GM19043 (cell line): ENCODE measurements at regions not wholly inside any gene's neighbourhood (a gene's known extent, or its start where the extent isn't known, plus 50 kb on each side); places are given as distances from the start of the nearest gene placed in this dataset.
"Not testable (repeated sequence)": the region's sequence is repeated elsewhere in the genome, so short reads cannot be mapped to it uniquely, and the experiment has no call there.

Experiments used
- ATAC-seq: cut with Tn5 transposase; IDR thresholded peaks from one replicate; pipeline ENCODE4 v1.9.1; 2021; ENCODE audit warnings: low read depth; ENCODE audit not compliant: unreplicated experiment

DNA sequence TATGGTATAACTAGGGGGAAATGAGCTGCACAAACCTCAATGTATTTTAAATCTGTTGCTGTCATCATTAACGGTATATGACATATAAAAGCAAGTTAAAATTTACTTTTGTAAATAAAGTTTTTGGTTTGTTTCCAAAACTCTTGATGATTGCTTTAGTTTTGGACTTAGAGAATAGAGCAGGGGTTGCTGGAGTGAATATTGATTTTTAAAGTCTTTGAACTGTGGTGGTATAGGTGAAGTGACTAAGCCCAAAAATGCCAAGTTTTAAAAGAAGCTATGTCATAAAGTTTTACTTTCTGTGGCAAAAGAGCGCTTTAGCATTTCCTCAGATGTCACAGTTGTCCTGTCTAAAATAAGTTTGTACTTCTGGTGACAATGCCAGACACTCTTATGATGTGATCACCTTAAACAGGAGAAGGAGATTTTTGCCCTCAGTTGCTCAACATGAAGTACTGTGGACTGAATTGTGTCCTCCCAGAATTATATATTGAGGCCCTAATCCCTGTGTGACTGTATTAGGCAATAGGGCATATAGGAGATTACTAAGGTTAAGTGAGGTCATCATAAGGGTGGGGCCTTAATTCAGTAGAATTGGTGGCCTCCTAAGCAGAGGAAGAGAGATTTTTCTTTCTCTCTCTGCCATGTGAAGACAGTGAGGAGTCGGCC, 175.2 kb upstream of the PLGLB1 start:
- ATAC-seq, result not testable (repeated sequence)

DNA sequence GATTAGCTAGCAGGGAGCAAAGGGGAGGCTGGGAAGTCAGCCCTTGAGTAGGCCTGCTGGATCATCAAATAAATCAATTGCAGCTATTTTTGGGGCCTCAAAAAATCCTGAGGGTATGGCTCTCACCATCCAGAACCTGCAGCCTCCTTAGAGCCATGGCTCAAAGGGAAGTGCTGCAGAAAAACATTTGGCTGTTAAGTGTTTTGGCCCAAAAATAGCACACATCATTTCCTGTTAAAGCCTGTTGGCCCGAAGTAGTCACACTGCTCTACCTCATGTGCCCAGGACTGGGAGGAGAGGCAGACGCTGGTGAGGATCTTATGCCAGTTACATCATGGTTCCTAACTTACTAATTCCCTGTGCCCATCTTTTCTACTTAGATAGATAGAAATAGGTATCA, 176.8 kb upstream of the PLGLB1 start:
- ATAC-seq, result not testable (repeated sequence)

DNA sequence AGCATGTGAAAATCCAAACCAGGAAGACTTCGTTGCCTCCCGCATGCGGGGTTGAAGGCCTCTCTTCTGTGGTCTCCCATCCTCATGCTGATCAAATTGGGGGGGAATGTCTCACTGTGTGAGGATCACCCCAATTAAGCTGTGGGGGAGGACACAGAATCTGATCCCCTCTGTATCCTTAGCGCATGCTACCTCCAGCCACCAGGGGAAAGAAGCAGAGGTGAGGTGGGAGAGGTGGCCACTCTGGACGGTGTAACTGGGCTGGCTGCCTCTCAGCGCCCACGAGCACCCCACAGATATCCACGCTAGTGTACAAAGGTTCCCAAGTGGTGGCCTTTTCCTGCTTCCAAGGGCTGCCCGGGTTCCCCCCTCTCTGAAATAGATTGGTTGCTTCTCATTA, 177.6 kb upstream of the PLGLB1 start:
- not testable (repeated sequence) for ATAC-seq

DNA sequence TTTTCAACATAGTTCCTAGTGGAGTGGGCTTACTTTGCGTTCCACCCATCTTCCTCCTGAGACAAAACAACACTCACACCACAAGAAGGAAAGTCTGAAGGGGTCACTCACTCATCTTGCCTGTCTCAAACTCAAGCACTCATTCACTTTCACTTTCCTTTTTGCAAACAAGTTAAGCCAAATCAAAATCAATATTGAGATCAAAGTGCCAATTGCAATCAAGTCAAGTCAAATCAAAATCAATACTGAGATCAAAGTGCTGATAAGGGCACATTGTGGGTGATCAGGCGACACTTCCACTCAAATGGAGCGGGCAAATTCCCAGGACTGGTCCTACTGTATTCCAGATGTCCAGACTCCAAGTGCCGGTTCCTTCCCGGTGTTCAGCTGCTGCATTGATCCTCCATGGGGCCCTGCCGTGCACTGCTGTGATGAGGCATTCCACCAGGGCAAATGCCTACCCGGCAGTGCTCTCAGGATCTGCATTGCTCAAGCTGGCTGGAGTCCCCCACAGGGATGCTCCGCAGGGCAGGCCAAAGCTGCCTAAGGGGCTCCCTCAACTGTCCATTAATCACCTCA, 183.0 kb upstream of the PLGLB1 start:
- not testable (repeated sequence) for ATAC-seq

DNA sequence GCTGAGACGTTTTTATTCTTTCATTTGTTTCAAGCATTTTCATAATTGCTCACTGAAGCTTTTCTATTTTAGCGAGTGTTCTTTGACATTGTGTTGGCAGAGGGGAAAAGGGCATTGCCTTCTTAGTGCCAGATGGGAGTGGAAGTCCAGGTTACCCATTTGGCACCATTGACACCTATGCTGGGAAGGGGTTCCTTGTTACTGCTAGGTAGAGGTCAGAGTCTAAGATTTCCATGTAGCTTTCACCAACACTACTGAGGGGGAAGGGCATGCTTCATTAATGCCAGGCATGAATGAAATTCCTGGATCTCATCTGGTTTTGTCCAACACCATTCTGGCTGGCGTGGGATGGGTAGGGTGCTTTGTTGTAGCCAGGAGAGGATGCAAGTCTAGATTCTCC, 191.3 kb upstream of the PLGLB1 start:
- not testable (repeated sequence) for ATAC-seq

DNA sequence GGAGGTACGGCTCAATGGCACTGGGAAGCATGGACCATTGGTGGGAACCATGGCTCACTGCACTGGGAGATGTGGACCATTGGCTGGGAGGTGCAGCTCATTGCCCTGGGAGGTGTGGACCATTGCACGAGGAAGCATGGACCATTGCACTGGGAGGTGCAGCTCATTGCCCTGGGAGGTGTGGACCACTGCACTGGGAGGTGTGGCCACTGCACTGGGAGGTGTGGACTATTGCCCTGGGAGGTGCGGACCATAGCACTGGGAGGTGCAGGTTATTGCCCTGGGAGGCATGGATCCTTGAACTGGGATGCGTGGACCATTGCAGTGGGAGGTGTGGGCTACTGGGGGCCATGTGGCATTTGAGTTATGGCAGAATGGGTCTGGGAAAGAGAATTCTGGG, 195.4 kb upstream of the PLGLB1 start:
- not testable (repeated sequence) for ATAC-seq

DNA sequence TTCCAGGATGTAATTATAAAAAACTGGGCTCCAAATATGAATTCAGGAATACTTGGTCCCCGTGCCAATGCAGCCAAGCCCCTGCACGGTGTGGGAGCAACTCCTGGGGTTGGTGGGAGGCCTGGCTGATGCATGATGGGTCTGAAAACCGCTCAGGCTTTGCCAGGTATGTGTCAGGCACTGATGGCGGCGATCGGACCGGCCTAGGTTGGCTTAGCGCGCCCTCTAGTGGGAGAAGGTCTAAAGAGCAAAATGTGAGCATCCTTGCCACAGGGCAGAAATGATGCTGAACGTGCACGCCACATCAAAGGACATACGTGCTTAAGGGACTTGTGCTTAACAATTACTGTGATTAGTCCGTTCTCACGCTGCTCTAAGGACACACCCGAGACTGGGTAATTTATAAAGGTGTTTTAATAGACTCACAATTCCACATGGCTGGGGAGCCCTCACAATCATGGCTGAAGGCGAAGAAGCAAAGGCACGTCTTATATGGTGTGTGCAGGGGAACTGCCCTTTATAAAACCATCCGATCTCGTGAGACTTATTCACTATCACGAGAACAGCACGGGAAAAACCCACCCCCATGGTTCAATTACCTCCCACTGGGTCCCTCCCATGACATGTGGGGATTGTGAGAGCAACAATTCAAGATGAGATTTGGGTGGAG, 196.2 kb upstream of the PLGLB1 start:
- not testable (repeated sequence) for ATAC-seq

DNA sequence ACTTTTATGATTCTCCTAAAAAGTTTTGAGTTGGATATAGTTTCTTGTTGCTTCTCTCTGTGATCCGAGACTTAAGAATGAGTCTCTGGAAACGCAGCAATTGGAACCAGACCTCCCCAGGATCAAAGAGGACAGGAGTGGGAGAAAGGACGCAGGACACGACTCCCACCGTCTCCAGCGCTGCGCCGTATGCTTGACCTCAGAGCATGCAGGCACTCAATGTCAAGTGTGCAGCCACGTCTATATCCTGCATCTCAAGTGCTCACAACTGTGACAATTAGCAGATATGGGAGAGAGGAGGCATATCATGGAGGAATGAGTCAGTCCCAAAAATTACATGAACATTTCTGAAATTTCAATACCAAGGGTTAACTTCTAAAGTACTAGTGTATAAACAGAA, 199.0 kb upstream of the PLGLB1 start:
- not testable (repeated sequence) for ATAC-seq

DNA sequence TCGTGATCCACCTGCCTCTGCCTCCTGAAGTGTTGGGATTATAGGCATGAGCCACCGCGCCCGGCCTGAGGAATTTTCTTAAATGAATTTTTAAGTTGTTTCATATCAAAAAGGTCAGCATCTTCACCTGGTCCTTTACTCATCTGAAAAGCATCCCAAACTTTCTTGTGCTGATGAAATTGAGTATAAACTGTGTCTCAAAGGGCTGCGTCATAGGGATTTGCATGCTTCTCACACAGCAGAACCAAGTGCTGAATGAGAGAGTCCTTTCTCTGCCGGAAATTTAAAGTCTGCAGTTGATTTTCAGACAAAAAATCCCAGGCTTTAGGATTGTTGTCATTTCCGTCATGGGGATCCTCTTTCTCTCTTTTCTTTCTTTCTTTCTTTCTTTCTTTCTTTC, 200.5 kb upstream of the PLGLB1 start:
- ATAC-seq, result not testable (repeated sequence)

DNA sequence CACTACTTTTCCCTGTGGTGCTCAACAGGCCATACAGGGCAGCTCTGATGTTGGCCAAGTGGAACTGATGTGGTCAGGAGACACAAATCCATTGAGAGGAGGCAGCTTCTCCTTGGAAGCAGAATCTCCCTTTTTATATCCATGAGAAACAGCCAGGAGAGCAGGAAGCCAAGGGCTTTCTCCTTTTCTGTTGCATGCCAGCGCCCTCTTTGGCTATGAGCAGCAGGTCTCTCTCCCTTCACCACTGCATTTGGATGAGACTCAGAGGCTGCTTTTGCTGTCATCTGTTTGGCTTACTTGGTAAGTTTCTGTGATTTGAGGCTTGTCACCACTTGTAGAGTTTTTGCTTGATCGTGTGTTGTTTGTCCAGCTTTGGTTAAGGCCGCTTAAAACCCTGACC, 202.2 kb upstream of the PLGLB1 start:
- ATAC-seq, result not testable (repeated sequence)

DNA sequence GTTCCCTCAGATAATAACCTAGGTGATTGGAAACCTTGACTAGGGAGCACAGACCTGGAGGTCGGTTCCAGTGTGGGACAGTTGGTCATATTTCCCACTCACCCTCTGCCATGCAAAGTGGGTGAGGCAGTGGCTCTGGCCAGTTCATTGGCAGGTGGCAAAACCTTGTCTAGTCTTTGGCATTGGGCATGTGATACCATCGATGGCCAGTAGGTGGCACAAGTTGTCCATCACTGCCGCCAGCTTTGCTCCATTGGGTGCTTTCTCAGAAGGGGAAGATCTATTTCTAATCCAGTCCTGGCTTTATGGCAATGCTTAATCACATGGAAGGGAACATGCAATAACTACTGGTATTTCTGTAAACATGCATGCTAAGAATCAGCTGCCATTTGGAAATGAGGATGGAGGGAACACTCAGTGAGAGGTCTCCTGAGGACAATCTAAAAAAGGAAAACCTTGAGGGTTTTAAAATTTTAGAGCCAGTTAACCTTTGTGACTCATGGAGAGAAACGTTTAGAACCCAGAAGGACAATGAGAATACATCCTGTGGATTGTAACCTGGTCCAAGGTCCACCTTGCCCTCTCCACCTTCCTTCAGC, 207.5 kb upstream of the PLGLB1 start:
- ATAC-seq, result not testable (repeated sequence)

DNA sequence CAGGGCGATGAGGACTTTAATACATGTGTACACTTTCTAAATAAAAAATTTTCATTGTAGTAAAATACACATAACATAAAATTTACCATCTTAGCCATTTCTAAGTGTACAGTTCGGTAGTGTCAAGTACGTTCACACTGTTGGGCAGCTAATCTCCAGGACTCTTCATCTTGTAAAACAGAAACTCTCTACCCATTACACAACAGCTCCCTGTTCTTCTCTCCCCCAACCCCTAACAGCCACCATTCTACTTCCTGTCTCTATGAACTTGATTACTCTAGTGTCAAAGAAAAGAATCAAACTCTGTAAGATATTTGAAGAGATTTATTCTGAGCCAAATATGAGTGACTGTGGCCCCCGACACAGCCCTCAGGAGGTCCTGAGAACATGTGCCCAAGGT, 208.3 kb upstream of the PLGLB1 start:
- ATAC-seq, result not testable (repeated sequence)

DNA sequence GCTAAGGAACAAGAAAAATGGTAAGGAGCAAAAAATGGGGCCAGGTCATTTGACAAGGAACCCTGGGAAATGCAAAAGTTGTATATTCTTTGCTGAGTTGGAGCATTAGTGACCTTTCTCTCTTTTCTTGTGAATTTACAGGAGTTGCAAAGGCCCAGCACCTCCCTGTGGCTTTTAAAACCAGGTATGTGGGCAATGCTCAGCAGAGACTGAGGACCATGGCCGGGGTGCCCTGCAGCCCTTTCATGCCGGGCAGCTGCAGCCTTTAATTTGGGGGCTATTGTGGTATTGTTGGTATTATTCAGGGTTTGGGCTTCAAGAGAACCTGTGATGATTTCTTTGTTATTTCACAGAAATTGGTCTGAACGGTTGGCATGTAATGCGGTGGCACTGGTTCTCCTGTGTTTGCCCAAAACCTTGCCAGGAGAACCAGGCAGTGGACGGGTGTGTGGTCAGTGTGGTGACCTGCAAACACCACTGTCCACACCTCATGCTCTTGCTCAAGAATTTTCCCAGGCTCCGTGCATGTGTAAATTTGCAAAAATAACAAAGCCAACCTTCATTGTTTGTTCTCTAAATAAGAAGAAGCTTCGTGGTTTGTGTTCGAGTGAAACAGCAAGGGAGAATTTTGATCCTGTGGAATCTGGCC, 213.8 kb upstream of the PLGLB1 start:
- ATAC-seq, result not testable (repeated sequence)

DNA sequence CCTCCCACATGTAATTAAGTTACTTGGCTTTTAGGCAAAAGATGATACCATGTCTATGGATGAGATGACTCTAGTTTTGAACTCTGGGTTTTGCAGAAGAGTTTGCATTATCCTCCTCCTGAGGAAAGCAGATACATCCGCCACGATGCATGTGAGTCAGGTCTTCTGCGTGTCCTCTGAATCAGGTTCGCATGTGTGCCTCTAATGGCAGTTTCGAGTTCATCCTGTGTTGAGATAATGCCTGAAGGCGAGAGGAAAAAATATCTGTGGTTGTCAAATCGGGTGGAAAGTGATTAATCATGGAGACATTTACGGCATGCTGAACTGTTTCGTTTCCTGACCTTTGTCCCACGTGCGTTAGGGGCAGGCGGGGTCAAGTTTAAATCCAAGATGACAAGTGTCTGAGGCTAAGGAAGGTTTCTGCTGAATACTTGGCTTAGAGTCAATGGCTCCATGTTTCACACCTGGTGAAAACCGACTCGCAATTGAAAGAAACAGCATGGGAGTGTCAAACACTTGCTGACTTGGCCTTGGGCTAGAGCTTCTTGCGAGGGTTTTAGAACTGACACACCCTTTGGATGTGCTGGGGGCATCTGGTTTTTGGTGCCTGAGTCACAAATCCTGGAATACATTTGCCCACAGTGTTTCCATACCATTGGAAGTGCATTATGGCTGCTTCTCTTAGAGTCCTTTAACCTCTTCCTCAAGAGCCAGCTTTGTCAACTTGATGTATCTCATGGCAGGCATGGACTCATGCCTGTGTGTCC, 216.1 kb upstream of the PLGLB1 start:
- not testable (repeated sequence) for ATAC-seq

DNA sequence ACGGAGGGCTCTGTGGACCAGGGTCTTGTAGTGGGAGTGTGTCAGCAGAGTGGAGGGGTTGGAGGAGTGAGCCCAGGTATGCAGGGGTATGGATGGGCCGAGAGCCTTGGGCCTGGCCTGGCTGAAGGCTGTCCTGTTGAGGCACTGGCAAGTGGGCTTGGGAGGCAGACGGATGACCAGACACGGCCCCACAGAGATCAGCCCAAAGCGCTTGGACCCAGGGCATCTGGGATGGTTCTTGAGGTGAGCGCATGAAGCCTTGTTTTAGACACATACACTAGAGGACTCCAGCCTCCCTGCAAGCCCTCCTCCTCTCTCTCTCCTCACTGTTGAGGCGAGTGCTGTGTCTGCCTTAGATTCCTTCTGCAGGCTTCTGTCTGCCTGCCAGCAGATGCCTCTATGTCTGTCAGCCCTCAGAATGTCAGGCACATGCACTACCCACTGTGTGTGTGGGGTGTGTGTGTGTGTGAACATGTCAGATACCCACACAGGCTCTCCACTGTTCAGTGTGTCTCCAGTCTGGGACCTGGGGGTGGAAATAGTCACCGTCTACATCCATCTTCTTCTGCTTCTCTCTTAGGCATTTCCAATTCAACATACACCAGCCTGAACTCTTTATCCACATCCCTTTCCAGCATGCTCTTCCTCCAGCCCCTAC, 218.0 kb upstream of the PLGLB1 start:
- not testable (repeated sequence) for ATAC-seq

DNA sequence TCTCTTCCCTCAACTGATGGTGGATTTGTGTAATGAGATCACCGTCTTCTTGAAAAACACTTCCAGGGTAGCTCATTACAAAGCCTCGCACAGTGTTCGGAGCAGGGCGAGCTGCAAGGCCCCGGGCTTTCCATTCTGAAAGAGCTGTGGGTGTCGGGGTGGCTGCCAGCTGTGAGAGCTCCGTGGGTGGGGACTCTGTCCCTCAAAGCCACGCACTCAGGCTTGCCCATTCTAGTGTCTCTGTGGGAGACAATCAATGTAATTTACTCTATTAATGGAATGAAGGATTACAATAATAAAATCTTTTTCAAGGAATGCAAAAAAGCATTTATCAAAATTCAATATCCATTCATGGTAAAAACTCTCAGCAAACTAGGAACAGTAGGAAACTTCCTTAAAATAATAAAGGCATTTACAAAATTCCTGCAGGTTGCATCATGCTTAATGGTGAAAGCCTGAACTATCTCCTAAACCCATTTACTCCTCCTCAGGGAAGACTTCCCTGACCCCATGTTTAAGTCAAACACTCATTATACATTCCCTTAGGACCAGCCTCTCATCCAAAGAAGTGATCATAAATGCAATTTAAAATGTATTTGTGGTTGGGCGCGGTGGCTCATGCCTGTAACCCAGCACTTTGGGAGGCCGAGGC, 224.5 kb upstream of the PLGLB1 start:
- ATAC-seq, result not testable (repeated sequence)

DNA sequence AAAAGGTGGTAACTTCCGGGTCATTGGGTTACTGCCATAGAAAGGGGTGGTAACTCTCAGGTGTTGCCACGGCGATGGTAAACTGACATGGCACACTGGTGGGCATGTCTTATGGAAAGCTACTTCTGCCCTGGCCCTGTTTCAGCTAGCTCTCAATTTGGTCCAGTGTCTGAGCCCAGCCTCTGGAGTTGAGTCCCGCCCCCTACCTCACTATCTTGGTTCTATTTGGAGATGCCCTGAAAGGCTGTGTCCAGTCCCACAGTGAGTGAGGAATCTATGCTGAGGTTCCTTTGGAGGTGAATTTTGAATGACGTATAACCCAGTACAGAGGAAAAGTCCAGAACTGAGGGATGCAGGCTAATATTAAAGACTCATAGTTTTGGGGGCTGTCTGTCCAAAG, 230.4 kb upstream of the PLGLB1 start:
- not testable (repeated sequence) for ATAC-seq

DNA sequence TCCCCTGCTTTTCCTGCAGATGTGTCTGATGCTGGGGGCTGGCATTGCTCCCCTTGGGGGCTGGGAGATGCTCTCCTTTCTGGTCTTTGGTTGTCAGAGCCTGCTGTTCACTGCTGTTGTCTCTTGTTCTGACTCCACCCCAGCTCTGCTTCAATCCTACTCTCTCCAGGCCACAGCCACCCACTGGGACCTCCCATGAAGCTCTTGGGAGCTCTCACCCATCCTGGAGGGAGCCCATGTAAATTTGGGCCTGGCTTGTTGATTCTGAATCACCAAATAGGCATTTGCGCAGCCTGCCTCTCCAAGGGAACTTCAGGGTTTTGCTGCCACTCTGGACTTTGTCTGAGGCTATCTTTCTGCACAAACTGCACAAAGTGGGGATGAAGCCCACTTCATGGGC, 232.9 kb upstream of the PLGLB1 start:
- not testable (repeated sequence) for ATAC-seq

DNA sequence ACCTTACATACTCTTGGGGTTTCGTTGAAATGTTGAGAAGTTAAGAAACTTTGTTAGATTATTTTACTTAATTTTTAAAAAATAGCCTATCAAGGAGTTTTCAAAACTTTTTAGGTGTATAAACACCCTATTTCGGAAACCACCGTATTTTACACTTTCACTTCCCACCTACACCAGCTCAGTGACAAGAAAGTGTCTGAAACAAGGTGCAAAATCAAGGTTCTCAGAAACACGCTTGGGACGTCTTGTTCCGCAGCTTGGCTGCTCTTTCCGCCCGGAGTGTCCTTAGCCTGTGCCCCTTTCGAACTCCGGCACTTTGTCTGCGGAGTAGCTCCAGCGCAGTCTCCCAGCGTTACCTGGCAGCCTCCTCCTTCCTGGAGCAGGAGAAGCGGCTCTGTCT, 233.8 kb upstream of the PLGLB1 start:
- ATAC-seq, result not testable (repeated sequence)
